Loucy (cell line): ENCODE measurements at regions not wholly inside any gene's neighbourhood (a gene's known extent, or its start where the extent isn't known, plus 50 kb on each side); places are given as distances from the start of the nearest gene placed in this dataset.

Source experiments
- H2AFZ ChIP-seq: fragments of 200-600 bp; sonication (generic); 2 replicates; pipeline ENCODE4 v1.6.0; 2016; ENCODE audit warnings: antibody characterized with exemption, mild to moderate bottlenecking, low read length, moderate library complexity
- H3F3A ChIP-seq: fragments of 200-600 bp; 2 replicates; pipeline ENCODE4 v1.6.0; 2016; ENCODE audit warnings: antibody characterized with exemption, low read depth, mild to moderate bottlenecking
- H3K27me3 ChIP-seq: fragments of 200-600 bp; sonication (generic); 2 replicates; pipeline ENCODE4 v1.6.1; 2014; ENCODE audit warnings: low read length, mild to moderate bottlenecking; ENCODE audit not compliant: insufficient read depth, poor library complexity, severe bottlenecking
- H3K36me3 ChIP-seq: fragments of 200-600 bp; sonication (generic); 2 replicates; pipeline ENCODE4 v1.6.1; 2016; ENCODE audit warnings: low read length; ENCODE audit not compliant: insufficient read depth
- H3K4me1 ChIP-seq: fragments of 200-600 bp; sonication (generic); 2 replicates; pipeline ENCODE4 v1.5.1; 2014; ENCODE audit warnings: low read length, mild to moderate bottlenecking; ENCODE audit not compliant: insufficient read depth, poor library complexity, severe bottlenecking
- H3K4me2 ChIP-seq: fragments of 200-600 bp; sonication (generic); 2 replicates; pipeline ENCODE4 v1.6.0; 2014; ENCODE audit warnings: antibody characterized with exemption, low read length, low read depth, mild to moderate bottlenecking; ENCODE audit not compliant: poor library complexity, severe bottlenecking
- H3K4me3 ChIP-seq: fragments of 200-600 bp; sonication (generic); 2 replicates; pipeline ENCODE4 v1.5.1; 2014; ENCODE audit warnings: low read length, mild to moderate bottlenecking, mixed read lengths; ENCODE audit not compliant: poor library complexity, severe bottlenecking
- H3K79me2 ChIP-seq: fragments of 200-600 bp; sonication (generic); 2 replicates; pipeline ENCODE4 v1.6.1; 2014; ENCODE audit warnings: low read length; ENCODE audit not compliant: insufficient read depth
- H3K9ac ChIP-seq: fragments of 200-600 bp; sonication (generic); 2 replicates; pipeline ENCODE4 v1.6.0; 2014; ENCODE audit warnings: mild to moderate bottlenecking, low read depth, low read length, moderate library complexity; ENCODE audit not compliant: poor library complexity, severe bottlenecking
- H3K9me2 ChIP-seq: fragments of 200-600 bp; sonication (generic); replicated peaks from 2 replicates; pipeline ENCODE4 v1.6.1; 2016; ENCODE audit warnings: low read depth, low read length, mixed read lengths
- H3K9me3 ChIP-seq: fragments of 200-600 bp; sonication (generic); 2 replicates; pipeline ENCODE4 v1.6.1; 2014; ENCODE audit warnings: mild to moderate bottlenecking, antibody characterized with exemption, low read length, low read depth; ENCODE audit not compliant: insufficient read depth
- H4K20me1 ChIP-seq: fragments of 200-600 bp; sonication (generic); 2 replicates; pipeline ENCODE4 v1.6.0; 2014; ENCODE audit warnings: antibody characterized with exemption, low read length, mild to moderate bottlenecking; ENCODE audit not compliant: insufficient read depth, poor library complexity, severe bottlenecking
- EZH2phosphoT487 ChIP-seq: fragments of 200-600 bp; IDR thresholded peaks from 2 replicates; pipeline ENCODE4 v1.6.1; 2018; ENCODE audit warnings: antibody characterized with exemption, mild to moderate bottlenecking, moderate library complexity, borderline replicate concordance
- TF ChIP-seq, protein P1 (sequence below): fragments of 200-600 bp; sonication (generic); conservative IDR thresholded peaks from 2 replicates; pipeline ENCODE4 v1.5.1; 2014; ENCODE audit warnings: mild to moderate bottlenecking, antibody characterized with exemption, low read length

DNA sequence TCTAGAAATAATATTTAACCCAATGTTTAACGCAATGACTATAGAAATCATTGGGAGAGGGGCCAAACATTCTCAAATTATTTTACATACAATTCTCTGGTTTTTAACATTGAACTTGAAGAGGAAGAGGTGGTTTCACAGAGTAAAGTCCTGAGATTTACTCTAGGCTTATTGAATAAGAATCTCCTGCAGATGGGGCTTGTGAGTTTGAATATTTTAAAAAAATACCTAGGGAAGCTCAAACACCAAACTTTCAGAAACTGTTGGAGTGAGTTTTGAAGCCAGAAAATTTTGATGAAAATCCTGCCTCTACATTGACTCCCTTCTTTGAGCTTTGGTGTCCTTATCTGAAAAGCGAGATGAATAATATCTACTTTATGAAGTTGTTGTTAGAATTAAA is 906.6 kb downstream of the TUSC7 start:
- H3K4me2 ChIP-seq, result no peak overlapping the region
- no peak overlapping the region for H3K9ac ChIP-seq
- H4K20me1 ChIP-seq, result no peaks in the 10 kb centered on the region
- no peak for TF ChIP-seq EZH2phosphoT487
- TF ChIP-seq, protein P1, sequence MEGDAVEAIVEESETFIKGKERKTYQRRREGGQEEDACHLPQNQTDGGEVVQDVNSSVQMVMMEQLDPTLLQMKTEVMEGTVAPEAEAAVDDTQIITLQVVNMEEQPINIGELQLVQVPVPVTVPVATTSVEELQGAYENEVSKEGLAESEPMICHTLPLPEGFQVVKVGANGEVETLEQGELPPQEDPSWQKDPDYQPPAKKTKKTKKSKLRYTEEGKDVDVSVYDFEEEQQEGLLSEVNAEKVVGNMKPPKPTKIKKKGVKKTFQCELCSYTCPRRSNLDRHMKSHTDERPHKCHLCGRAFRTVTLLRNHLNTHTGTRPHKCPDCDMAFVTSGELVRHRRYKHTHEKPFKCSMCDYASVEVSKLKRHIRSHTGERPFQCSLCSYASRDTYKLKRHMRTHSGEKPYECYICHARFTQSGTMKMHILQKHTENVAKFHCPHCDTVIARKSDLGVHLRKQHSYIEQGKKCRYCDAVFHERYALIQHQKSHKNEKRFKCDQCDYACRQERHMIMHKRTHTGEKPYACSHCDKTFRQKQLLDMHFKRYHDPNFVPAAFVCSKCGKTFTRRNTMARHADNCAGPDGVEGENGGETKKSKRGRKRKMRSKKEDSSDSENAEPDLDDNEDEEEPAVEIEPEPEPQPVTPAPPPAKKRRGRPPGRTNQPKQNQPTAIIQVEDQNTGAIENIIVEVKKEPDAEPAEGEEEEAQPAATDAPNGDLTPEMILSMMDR, result no peak
- no peaks in the 10 kb centered on the region for H3F3A ChIP-seq
- H3K4me3 ChIP-seq, result no peak overlapping the region
- H3K79me2 ChIP-seq, result no peaks in the 10 kb centered on the region
- H3K27me3 ChIP-seq, result no peaks in the 10 kb centered on the region
- H3K36me3 ChIP-seq, result no peaks in the 10 kb centered on the region
- no peaks in the 10 kb centered on the region for H3K9me3 ChIP-seq
- no peak overlapping the region for H2AFZ ChIP-seq
- no peaks in the 10 kb centered on the region for H3K9me2 ChIP-seq
- H3K4me1 ChIP-seq, result no peaks in the 10 kb centered on the region

GRCh38 chr3:117617906-117618305 is 908.3 kb downstream of the TUSC7 start:
- Histone ChIP-seq H3K9ac (no peak overlapping the region), H3F3A (no peaks in the 10 kb centered on the region), H3K9me3 (no peaks in the 10 kb centered on the region), H3K4me1 (no peaks in the 10 kb centered on the region), H3K4me2 (no peak overlapping the region), H3K36me3 (no peaks in the 10 kb centered on the region), H3K9me2 (no peaks in the 10 kb centered on the region), H3K4me3 (no peak overlapping the region), H3K79me2 (no peaks in the 10 kb centered on the region), H2AFZ (no peak overlapping the region), H4K20me1 (no peaks in the 10 kb centered on the region), H3K27me3 (no peaks in the 10 kb centered on the region)
- no peak for TF ChIP-seq EZH2phosphoT487
- TF ChIP-seq, protein P1, result no peak

DNA sequence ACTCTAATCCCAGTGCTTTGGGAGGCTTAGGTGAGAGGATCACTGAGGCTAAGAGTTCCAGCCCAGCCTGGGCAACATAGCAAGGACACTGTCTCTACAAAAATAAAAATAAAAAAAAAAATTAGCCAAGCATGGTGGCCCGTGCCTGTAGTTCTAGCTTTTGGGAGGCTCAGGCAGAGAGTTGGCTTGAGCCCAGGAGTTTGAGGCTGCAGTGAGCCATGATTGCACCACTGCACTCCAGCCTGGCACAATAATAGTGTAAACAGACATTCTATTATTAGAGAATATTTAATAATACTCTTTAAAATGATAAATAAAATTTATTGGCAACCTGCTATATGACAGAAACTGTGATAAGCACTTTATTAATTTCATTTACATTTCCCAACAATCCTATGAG is 908.9 kb downstream of the TUSC7 start:
- H3K27me3 ChIP-seq, result no peaks in the 10 kb centered on the region
- H3K4me2 ChIP-seq, result no peak overlapping the region
- H3K4me3 ChIP-seq, result no peak overlapping the region
- H4K20me1 ChIP-seq, result no peaks in the 10 kb centered on the region
- H3K9ac ChIP-seq, result no peak overlapping the region
- no peak for TF ChIP-seq EZH2phosphoT487
- TF ChIP-seq, protein P1, result no peak
- no peaks in the 10 kb centered on the region for H3K79me2 ChIP-seq
- no peaks in the 10 kb centered on the region for H3F3A ChIP-seq
- H2AFZ ChIP-seq, result no peak overlapping the region
- H3K9me3 ChIP-seq, result no peaks in the 10 kb centered on the region
- no peaks in the 10 kb centered on the region for H3K36me3 ChIP-seq
- H3K4me1 ChIP-seq, result no peaks in the 10 kb centered on the region
- no peaks in the 10 kb centered on the region for H3K9me2 ChIP-seq
